ENCODE measurements at regions not wholly inside any gene's neighbourhood (a gene's known extent, or its start where the extent isn't known, plus 50 kb on each side); places are given as distances from the start of the nearest gene placed in this dataset.

- ChIA-PET CTCF (interaction anchor here (1.3 kb wide), 1 partner anchor 76 kb away, joined by 3 read pairs; no protein-coding TSS in a partner anchor), POLR2A (no interaction called here)
- H3K4me3 ChIP-seq (ENCODE audit: low read depth, low read length), result no peak overlapping the region
- no peaks in the 10 kb centered on the region for H3K4me1 ChIP-seq (ENCODE audit: control insufficient read depth, insufficient read depth, low read length)
- no peak overlapping the region for H3K27ac ChIP-seq (ENCODE audit: extremely low read depth, low read depth, low read length)
- H3K9me3 ChIP-seq (ENCODE audit: control insufficient read depth, insufficient read depth, low read depth, low read length), result no peaks in the 10 kb centered on the region
- H3K36me3 ChIP-seq (ENCODE audit: control insufficient read depth in 2 of 2, insufficient read depth in 1 of 2, low read length in 2 of 2), result no peaks in the 10 kb centered on the region
- TF ChIP-seq ZNF624 (tag by site-specific recombination; IDR thresholded peaks at IDR 0.05) (no peak), YY2 (tag by site-specific recombination; IDR thresholded peaks at IDR 0.05) (no peak), BCL11B (tag by site-specific recombination; IDR thresholded peaks at IDR 0.05; ENCODE audit: low read depth) (no peak), PRDM4 (tag by site-specific recombination; IDR thresholded peaks at IDR 0.05) (no peak), ZNF510 (tag by site-specific recombination; IDR thresholded peaks at IDR 0.05; ENCODE audit: insufficient replicate concordance) (no peak), ZNF76 (tag by site-specific recombination; IDR thresholded peaks at IDR 0.05; ENCODE audit: borderline replicate concordance, low read depth) (no peak), ZBTB48 (tag by site-specific recombination; IDR thresholded peaks at IDR 0.05) (no peak), ZBTB8A (tag by site-specific recombination; IDR thresholded peaks at IDR 0.05) (no peak), ZNF335 (tag by site-specific recombination; conservative IDR thresholded peaks at IDR 0.05) (no peak), SALL2 (tag by site-specific recombination; IDR thresholded peaks at IDR 0.05; ENCODE audit: borderline replicate concordance) (no peak), ZNF747 (tag by site-specific recombination; IDR thresholded peaks at IDR 0.05) (no peak), ZNF791 (tag by site-specific recombination; IDR thresholded peaks at IDR 0.05) (no peak)
These were observed 328.9 kb downstream of the DEPDC1B start for GRCh38 chr5:60371065-60371464.

GRCh38 chr5:60370508-60370907 is 329.5 kb downstream of the DEPDC1B start:
- Histone ChIP-seq H3K4me1 (ENCODE audit: control insufficient read depth, insufficient read depth, low read length) (no peaks in the 10 kb centered on the region), H3K27ac (ENCODE audit: extremely low read depth, low read depth, low read length) (no peak overlapping the region), H3K9me3 (ENCODE audit: control insufficient read depth, insufficient read depth, low read depth, low read length) (no peaks in the 10 kb centered on the region), H3K36me3 (ENCODE audit: control insufficient read depth in 2 of 2, insufficient read depth in 1 of 2, low read length in 2 of 2) (no peaks in the 10 kb centered on the region), H3K4me3 (ENCODE audit: low read depth, low read length) (no peak overlapping the region)
- TF ChIP-seq ZNF121 (tag by site-specific recombination; IDR thresholded peaks at IDR 0.05), result no peak
- TF ChIP-seq GFI1B (tag by site-specific recombination; IDR thresholded peaks at IDR 0.05), result no peak
- TF ChIP-seq REPIN1 (tag by site-specific recombination; IDR thresholded peaks at IDR 0.05; ENCODE audit: low read depth), result no peak
- no peak for TF ChIP-seq ZNF114 (tag by site-specific recombination; IDR thresholded peaks at IDR 0.05)
- TF ChIP-seq PRDM1 (tag by site-specific recombination; IDR thresholded peaks at IDR 0.05), result no peak
- no peak for TF ChIP-seq ZBTB20 (tag by site-specific recombination; IDR thresholded peaks at IDR 0.05)
- no peak for TF ChIP-seq ZNF558 (tag by site-specific recombination; IDR thresholded peaks at IDR 0.05)
- TF ChIP-seq EGR2 (tag by site-specific recombination; IDR thresholded peaks at IDR 0.05; ENCODE audit: low read depth), result no peak
- no peak for TF ChIP-seq ZNF473 (tag by site-specific recombination; IDR thresholded peaks at IDR 0.05)
- no peak for TF ChIP-seq TCF7L2 (IDR thresholded peaks at IDR 0.05; ENCODE audit: borderline replicate concordance, low read depth, low read length)
- CTCF ChIA-PET, result no interaction called here
- POLR2A ChIA-PET, result no interaction called here

- Histone ChIP-seq H3K27ac (ENCODE audit: extremely low read depth, low read depth, low read length) (no peak overlapping the region), H3K36me3 (ENCODE audit: control insufficient read depth in 2 of 2, insufficient read depth in 1 of 2, low read length in 2 of 2) (no peaks in the 10 kb centered on the region), H3K4me3 (ENCODE audit: low read depth, low read length) (no peak overlapping the region), H3K4me1 (ENCODE audit: control insufficient read depth, insufficient read depth, low read length) (no peaks in the 10 kb centered on the region), H3K9me3 (ENCODE audit: control insufficient read depth, insufficient read depth, low read depth, low read length) (no peaks in the 10 kb centered on the region)
- ChIA-PET POLR2A (no interaction called here), CTCF (no interaction called here)
- TF ChIP-seq GLI4 (tag by site-specific recombination; IDR thresholded peaks at IDR 0.05), result no peak
- TF ChIP-seq ZNF274 (IDR thresholded peaks at IDR 0.05; ENCODE audit: low read length), result no peak
- TF ChIP-seq ZNF274 (tag by site-specific recombination; IDR thresholded peaks at IDR 0.05; ENCODE audit: borderline replicate concordance), result no peak
- TF ChIP-seq ZNF585B (tag by site-specific recombination; IDR thresholded peaks at IDR 0.05), result no peak
- no peak for TF ChIP-seq ZBTB6 (tag by site-specific recombination; IDR thresholded peaks at IDR 0.05)
- TF ChIP-seq ZNF138 (tag by site-specific recombination; IDR thresholded peaks at IDR 0.05; ENCODE audit: borderline replicate concordance), result no peak
- no peak for TF ChIP-seq ZNF626 (tag by site-specific recombination; IDR thresholded peaks at IDR 0.05)
- TF ChIP-seq IKZF3 (tag by site-specific recombination; IDR thresholded peaks at IDR 0.05), result no peak
- no peak for TF ChIP-seq ZNF211 (tag by site-specific recombination; IDR thresholded peaks at IDR 0.05; ENCODE audit: low read depth)
These were observed 330.6 kb downstream of the DEPDC1B start for GRCh38 chr5:60369391-60369790.
